Panc1 (cell line): ENCODE measurements at regions not wholly inside any gene's neighbourhood (a gene's known extent, or its start where the extent isn't known, plus 50 kb on each side); places are given as distances from the start of the nearest gene placed in this dataset.

Source experiments
- ATAC-seq: fragments of 200-7000 bp; cut with Tn5 transposase; 2 replicates; pipeline ENCODE4 v1.9.1; 2020; ENCODE audit warnings: mild to moderate bottlenecking, moderate library complexity
- BruUV-seq: library from RNA; stranded (reverse); fragments of 400-500 nt; replicated peaks from 2 replicates; lab custom pipeline; 2021; lab: Mats Ljungman, UMichigan
- CTCF ChIA-PET: fragments of 300-600 bp; sonication (Branson Sonifier 250); formaldehyde crosslinking; loops from one replicate; lab custom pipeline; 2022; ENCODE audit warnings: antibody characterized with exemption; lab: Charles Lee
- POLR2A ChIA-PET: fragments of 300-600 bp; sonication (Branson Sonifier 250); formaldehyde crosslinking; loops from one replicate; lab custom pipeline; 2022; ENCODE audit warnings: antibody characterized with exemption; lab: Charles Lee
- DNase-seq: peaks from one replicate; pipeline ENCODE4 v3.0.0-alpha.2; 2010; ENCODE audit warnings: low read depth, low spot score
- H3K27ac ChIP-seq: 2 replicates; pipeline ENCODE4 v1.5.1; 2011; ENCODE audit warnings: mild to moderate bottlenecking, low read length, inconsistent platforms
- H3K27me3 ChIP-seq: fragments of 200-500 bp; sonication (Bioruptor generic); 2 replicates; pipeline ENCODE4 v1.6.0; 2014; ENCODE audit warnings: low read length, inconsistent platforms; ENCODE audit not compliant: control insufficient read depth, insufficient read depth
- H3K36me3 ChIP-seq: fragments of 200-500 bp; sonication (Bioruptor generic); 2 replicates; pipeline ENCODE4 v1.5.1; 2014; ENCODE audit warnings: inconsistent platforms, mild to moderate bottlenecking, low read length, moderate library complexity; ENCODE audit not compliant: control insufficient read depth, insufficient read depth
- H3K4me1 ChIP-seq: 2 replicates; pipeline ENCODE4 v1.5.1; 2011; ENCODE audit warnings: inconsistent platforms, mild to moderate bottlenecking, low read length, moderate library complexity; ENCODE audit not compliant: control insufficient read depth, insufficient read depth
- H3K4me3 ChIP-seq, 2 experiments: 2 replicates each; pipeline ENCODE4 v1.5.1; 2011 to 2012; ENCODE audit warnings: low read depth in 2 of 2, low read length in 2 of 2, mild to moderate bottlenecking in 2 of 2, inconsistent platforms in 1 of 2, moderate library complexity in 1 of 2
- H3K9me3 ChIP-seq: fragments of 200-500 bp; sonication (Bioruptor generic); 2 replicates; pipeline ENCODE4 v1.5.1; 2014; ENCODE audit warnings: low read depth, mild to moderate bottlenecking, inconsistent platforms, low read length, moderate library complexity; ENCODE audit not compliant: control insufficient read depth, insufficient read depth
- CTCF ChIP-seq: fragments of 450-650 bp; IDR thresholded peaks from 2 replicates; pipeline ENCODE4 v1.5.1; 2017; ENCODE audit warnings: mild to moderate bottlenecking
- POLR2AphosphoS5 ChIP-seq: IDR thresholded peaks from 2 replicates; pipeline ENCODE4 v1.6.1; 2012; ENCODE audit warnings: mild to moderate bottlenecking, low read depth, low read length, moderate library complexity
- REST ChIP-seq, 2 experiments: IDR thresholded peaks; 2 replicates each; pipeline ENCODE4 v1.6.1; 2011 to 2012; ENCODE audit warnings: low read depth in 2 of 2, control low read depth in 1 of 2, low read length in 1 of 2, mild to moderate bottlenecking in 1 of 2, moderate library complexity in 1 of 2; ENCODE audit not compliant: insufficient read depth in 1 of 2
- SIN3A ChIP-seq: IDR thresholded peaks from 2 replicates; pipeline ENCODE4 v1.6.1; 2012; ENCODE audit warnings: low read depth, mild to moderate bottlenecking, low read length, moderate library complexity, borderline replicate concordance; ENCODE audit not compliant: insufficient read depth
- TCF7L2 ChIP-seq: IDR thresholded peaks from 2 replicates; pipeline ENCODE4 v1.6.1; 2011; ENCODE audit warnings: mild to moderate bottlenecking, low read depth, low read length, inconsistent platforms
- in situ Hi-C: cut with HindIII; loops from 2 replicates; pipeline ENCODE4 v1.10.0; 2016; ENCODE audit warnings: low sequenced_read_pairs, low pct_unique_long_range_greater_than_20kb
- intact Hi-C: fragments of 100-400 bp; cut with micrococcal nuclease; formaldehyde crosslinking; loops from one replicate; pipeline ENCODE4 v1.10.0; 2022; ENCODE audit not compliant: unreplicated experiment

GRCh38 chr4:122212880-122213279, 60.7 kb downstream of the BLTP1 start:
- intact Hi-C loops (no loop called here), in situ Hi-C loops (no loop called here)
- ATAC-seq (no peak), DNase-seq (no peak)
- H3K4me3 ChIP-seq, result no peak overlapping the region
- ChIA-PET POLR2A (no interaction called here), CTCF (no interaction called here)
- H3K27ac ChIP-seq, result no peak overlapping the region
- BruUV-seq, result no TSS peak
- TF ChIP-seq CTCF, result no peak
- TF ChIP-seq TCF7L2, result no peak
- no peak for TF ChIP-seq POLR2AphosphoS5
- TF ChIP-seq SIN3A, result no peak
- no peak for TF ChIP-seq REST (IDR thresholded peaks at IDR 0.05; ENCODE audit: insufficient read depth in 1 of 2, low read depth in 2 of 2, low read length in 1 of 2)
- H3K27me3 ChIP-seq, result no peaks in the 10 kb centered on the region
- H3K4me1 ChIP-seq, result no peaks in the 10 kb centered on the region
- peaks cover 5% of the 10 kb centered on the region for H3K36me3 ChIP-seq
- H3K9me3 ChIP-seq, result no peaks in the 10 kb centered on the region

GRCh38 chr4:122218762-122219161, 66.6 kb downstream of the BLTP1 start:
- no peak for DNase-seq
- Histone ChIP-seq H3K4me1 (no peaks in the 10 kb centered on the region), H3K4me3 (no peak overlapping the region), H3K9me3 (no peaks in the 10 kb centered on the region), H3K36me3 (no peaks in the 10 kb centered on the region; the same call in 1 of the 2 replicates), H3K27ac (no peak overlapping the region), H3K27me3 (no peaks in the 10 kb centered on the region)
- POLR2A ChIA-PET, result no interaction called here
- BruUV-seq, result no TSS peak
- no peak for ATAC-seq
- in situ Hi-C loops (no loop called here), intact Hi-C loops (no loop called here)
- TF ChIP-seq REST (IDR thresholded peaks at IDR 0.05; ENCODE audit: insufficient read depth in 1 of 2, low read depth in 2 of 2, low read length in 1 of 2) (no peak), TCF7L2 (no peak), CTCF (peak; percentile 24; the same call in 1 of the 2 replicates), POLR2AphosphoS5 (no peak)
- CTCF ChIA-PET, result no interaction called here
